GM23338 (cell line): ENCODE measurements at regions not wholly inside any gene's neighbourhood (a gene's known extent, or its start where the extent isn't known, plus 50 kb on each side); places are given as distances from the start of the nearest gene placed in this dataset.

ENCODE experiments used
- ATAC-seq: fragments of 200-7000 bp; cut with Tn5 transposase; 3 replicates; pipeline ENCODE4 v1.9.1; 2020
- DNase-seq: peaks from one replicate; pipeline ENCODE4 v3.0.0-alpha.2; 2015; ENCODE audit warnings: low spot score
- H2AFZ ChIP-seq: fragments of 200-600 bp; sonication (generic); 2 replicates; pipeline ENCODE4 v1.8.0; 2016; ENCODE audit warnings: antibody characterized with exemption, mild to moderate bottlenecking, moderate library complexity
- H3F3A ChIP-seq: fragments of 200-600 bp; sonication (generic); replicated peaks from 2 replicates; pipeline ENCODE4 v1.8.0; 2017; ENCODE audit warnings: antibody characterized with exemption, mixed run types, low read depth
- H3K27ac ChIP-seq: fragments of 200-600 bp; sonication (generic); 2 replicates; pipeline ENCODE4 v1.6.1; 2016; ENCODE audit warnings: low read depth
- H3K27me3 ChIP-seq: fragments of 200-600 bp; sonication (generic); 2 replicates; pipeline ENCODE4 v1.8.0; 2016; ENCODE audit warnings: mild to moderate bottlenecking, mixed run types, moderate library complexity; ENCODE audit not compliant: insufficient read depth
- H3K36me3 ChIP-seq: fragments of 200-600 bp; sonication (generic); 2 replicates; pipeline ENCODE4 v1.8.0; 2016; ENCODE audit warnings: mild to moderate bottlenecking; ENCODE audit not compliant: insufficient read depth
- H3K4me1 ChIP-seq: fragments of 200-600 bp; sonication (generic); 2 replicates; pipeline ENCODE4 v1.8.0; 2016; ENCODE audit warnings: mild to moderate bottlenecking, moderate library complexity; ENCODE audit not compliant: insufficient read depth
- H3K4me2 ChIP-seq: fragments of 200-600 bp; sonication (generic); 2 replicates; pipeline ENCODE4 v1.7.1; 2017; ENCODE audit warnings: mixed run types
- H3K4me3 ChIP-seq: fragments of 200-600 bp; sonication (generic); 2 replicates; pipeline ENCODE4 v1.6.1; 2016; ENCODE audit warnings: mixed run types
- H3K79me2 ChIP-seq: fragments of 200-600 bp; sonication (generic); replicated peaks from 2 replicates; pipeline ENCODE4 v1.8.0; 2017; ENCODE audit warnings: mild to moderate bottlenecking; ENCODE audit not compliant: insufficient read depth
- H3K9me2 ChIP-seq: fragments of 200-600 bp; sonication (generic); 2 replicates; pipeline ENCODE4 v1.8.0; 2017; ENCODE audit not compliant: insufficient read depth
- H4K20me1 ChIP-seq: fragments of 200-600 bp; sonication (generic); replicated peaks from 2 replicates; pipeline ENCODE4 v1.8.0; 2017; ENCODE audit warnings: mild to moderate bottlenecking; ENCODE audit not compliant: insufficient read depth
- H3K27ac Mint-ChIP-seq: 2 replicates; pipeline ENCODE4 v1.8.0; 2020; ENCODE audit warnings: inconsistent platforms, mild to moderate bottlenecking, moderate library complexity, mixed read lengths
- H3K27me3 Mint-ChIP-seq: 3 replicates; pipeline ENCODE4 v1.8.0; 2022; ENCODE audit warnings: low read depth, mild to moderate bottlenecking, moderate library complexity, mixed read lengths, inconsistent platforms; ENCODE audit not compliant: insufficient read depth, poor library complexity
- H3K36me3 Mint-ChIP-seq: 3 replicates; pipeline ENCODE4 v1.8.0; 2021; ENCODE audit warnings: low read depth, mild to moderate bottlenecking, inconsistent platforms, moderate library complexity, mixed read lengths
- H3K4me1 Mint-ChIP-seq: 3 replicates; pipeline ENCODE4 v1.8.0; 2020; ENCODE audit warnings: mild to moderate bottlenecking, inconsistent platforms, mixed read lengths
- H3K4me3 Mint-ChIP-seq: 3 replicates; pipeline ENCODE4 v1.8.0; 2021; ENCODE audit warnings: moderate library complexity, mild to moderate bottlenecking, inconsistent platforms, mixed read lengths
- H3K9me3 Mint-ChIP-seq: 3 replicates; pipeline ENCODE4 v1.8.0; 2020; ENCODE audit warnings: moderate library complexity, mild to moderate bottlenecking, inconsistent platforms, mixed read lengths
- CREB1 ChIP-seq: fragments of 250-450 bp; sonication (Bioruptor Pico); IDR thresholded peaks from 2 replicates; pipeline ENCODE4 v1.5.0; 2020; ENCODE audit warnings: low read depth, mild to moderate bottlenecking, moderate library complexity
- CTCF ChIP-seq, 2 experiments: fragments of 200-600 bp in 1 of 2; sonication (generic) in 1 of 2; conservative IDR thresholded peaks; 2 replicates each; pipeline versions ENCODE4 v1.5.1 to v1.6.1; 2016 to 2017; ENCODE audit warnings: antibody characterized with exemption in 2 of 2, low read depth in 2 of 2, mild to moderate bottlenecking in 2 of 2, moderate library complexity in 1 of 2
- ETS1 ChIP-seq: IDR thresholded peaks from 2 replicates; pipeline ENCODE4 v1.6.1; 2016; ENCODE audit warnings: antibody characterized with exemption
- EZH2 ChIP-seq: fragments of 200-600 bp; sonication (generic); IDR thresholded peaks from one replicate; pipeline ENCODE4 v1.8.0; 2017; ENCODE audit warnings: antibody characterized with exemption, mild to moderate bottlenecking, low read depth; ENCODE audit not compliant: unreplicated experiment
- EZH2phosphoT487 ChIP-seq: fragments of 200-600 bp; sonication (generic); IDR thresholded peaks from one replicate; pipeline ENCODE4 v1.8.1; 2018; ENCODE audit warnings: antibody characterized with exemption; ENCODE audit not compliant: unreplicated experiment
- JUNB ChIP-seq: IDR thresholded peaks from one replicate; pipeline ENCODE4 v1.6.1; 2016; ENCODE audit warnings: antibody characterized with exemption; ENCODE audit not compliant: unreplicated experiment
- NANOG ChIP-seq: IDR thresholded peaks from 2 replicates; pipeline ENCODE4 v1.6.1; 2016; ENCODE audit warnings: antibody characterized with exemption, borderline replicate concordance
- REST ChIP-seq: IDR thresholded peaks from one replicate; pipeline ENCODE4 v1.6.1; 2018; ENCODE audit warnings: antibody characterized with exemption; ENCODE audit not compliant: unreplicated experiment
- STAT1 ChIP-seq: IDR thresholded peaks from one replicate; pipeline ENCODE4 v1.6.1; 2016; ENCODE audit warnings: antibody characterized with exemption; ENCODE audit not compliant: unreplicated experiment
- ZNF462 ChIP-seq: fragments of 250-450 bp; sonication (Bioruptor Pico); IDR thresholded peaks from 2 replicates; pipeline ENCODE4 v1.5.0; 2020; ENCODE audit warnings: mild to moderate bottlenecking, moderate library complexity

GRCh38 chr10:104574427-104574826 is 66.7 kb upstream of the SORCS3 start:
- H3K4me1 ChIP-seq = 0 out of 2 replicates have a peak, but pooled peaks cover 7% of the 10 kb centered on the region
- no peak for TF ChIP-seq JUNB
- TF ChIP-seq EZH2phosphoT487 = no peak
- no peak overlapping the region for H3K4me3 ChIP-seq
- no peaks in the 10 kb centered on the region for H3K27me3 ChIP-seq
- no peaks in the 10 kb centered on the region for H3F3A ChIP-seq
- peaks cover 3% of the 10 kb centered on the region; the same call in 1 of the 2 replicates for H3K36me3 ChIP-seq
- DNase-seq = no peak
- H3K27ac ChIP-seq = no peak overlapping the region
- H3K27me3 Mint-ChIP-seq = peaks cover 7% of the 10 kb centered on the region
- peaks cover 15% of the 10 kb centered on the region for H3K9me3 Mint-ChIP-seq
- H2AFZ ChIP-seq = no peak overlapping the region
- H3K4me2 ChIP-seq = no peak overlapping the region
- no peaks in the 10 kb centered on the region for H3K9me2 ChIP-seq
- H3K79me2 ChIP-seq = no peaks in the 10 kb centered on the region
- no peak for ATAC-seq
- no peak overlapping the region for H3K27ac Mint-ChIP-seq
- no peaks in the 10 kb centered on the region for H3K36me3 Mint-ChIP-seq
- no peak overlapping the region for H3K4me3 Mint-ChIP-seq
- no peaks in the 10 kb centered on the region for H4K20me1 ChIP-seq
- H3K4me1 Mint-ChIP-seq = peaks cover 6% of the 10 kb centered on the region

GRCh38 chr10:104574838-104575237 is 66.3 kb upstream of the SORCS3 start:
- H2AFZ ChIP-seq = no peak overlapping the region
- no peaks in the 10 kb centered on the region for H3K79me2 ChIP-seq
- H3K36me3 ChIP-seq = peaks cover 3% of the 10 kb centered on the region; the same call in 1 of the 2 replicates
- H3K4me2 ChIP-seq = no peak overlapping the region
- H4K20me1 ChIP-seq = no peaks in the 10 kb centered on the region
- H3K9me2 ChIP-seq = no peaks in the 10 kb centered on the region
- no peak overlapping the region for H3K27ac Mint-ChIP-seq
- H3K36me3 Mint-ChIP-seq = no peaks in the 10 kb centered on the region
- H3F3A ChIP-seq = no peaks in the 10 kb centered on the region
- peaks cover 11% of the 10 kb centered on the region; the same call in 2 of the 3 replicates for H3K9me3 Mint-ChIP-seq
- H3K4me1 Mint-ChIP-seq = peaks cover 6% of the 10 kb centered on the region
- no peak overlapping the region for H3K4me3 Mint-ChIP-seq
- no peak for DNase-seq
- ATAC-seq = no peak
- H3K4me3 ChIP-seq = no peak overlapping the region
- H3K27ac ChIP-seq = no peak overlapping the region
- peaks cover 7% of the 10 kb centered on the region for H3K27me3 Mint-ChIP-seq
- H3K4me1 ChIP-seq = 0 out of 2 replicates have a peak, but pooled peaks cover 7% of the 10 kb centered on the region
- no peaks in the 10 kb centered on the region for H3K27me3 ChIP-seq
- TF ChIP-seq STAT1 (no peak), ZNF462 (CRISPR knock-in tag) (no peak), JUNB (no peak), ETS1 (no peak), NANOG (no peak), CTCF (conservative IDR thresholded peaks at IDR 0.05; ENCODE audit: low read depth in 2 of 2) (no peak), EZH2 (no peak), CREB1 (CRISPR knock-in tag) (no peak), REST (no peak)
